Mesendoderm (in vitro differentiated cells): ENCODE measurements at regions not wholly inside any gene's neighbourhood (a gene's known extent, or its start where the extent isn't known, plus 50 kb on each side); places are given as distances from the start of the nearest gene placed in this dataset.
A peak's percentile ranks its signal among the peaks of the same experiment; 100 is the strongest.
"Not testable (repeated sequence)": the region's sequence is repeated elsewhere in the genome, so short reads cannot be mapped to it uniquely, and the experiment has no call there.

Experiments
- DNase-seq: peaks from one replicate; pipeline ENCODE4 v3.0.0; 2013
- H2AK5ac ChIP-seq: 2 replicates; pipeline ENCODE4 v1.6.1; 2013; ENCODE audit warnings: low read length, inconsistent platforms
- H2BK120ac ChIP-seq: 2 replicates; pipeline ENCODE4 v1.6.1; 2013; ENCODE audit warnings: low read depth, mild to moderate bottlenecking, low read length, moderate library complexity, mixed read lengths
- H2BK15ac ChIP-seq: replicated peaks from 2 replicates; pipeline ENCODE4 v1.6.1; 2013; ENCODE audit warnings: low read depth, mild to moderate bottlenecking, moderate library complexity
- H2BK5ac ChIP-seq: 2 replicates; pipeline ENCODE4 v1.6.1; 2013; ENCODE audit warnings: low read length, inconsistent platforms
- H3K18ac ChIP-seq: 2 replicates; pipeline ENCODE4 v1.6.1; 2013; ENCODE audit warnings: mild to moderate bottlenecking, low read length, mixed read lengths
- H3K23ac ChIP-seq: one replicate; pipeline ENCODE4 v1.6.1; 2013; ENCODE audit warnings: low read length
- H3K27ac ChIP-seq: 2 replicates; pipeline ENCODE4 v1.5.1; 2013; ENCODE audit warnings: low read depth, mild to moderate bottlenecking, inconsistent platforms, low read length, moderate library complexity
- H3K27me3 ChIP-seq: 2 replicates; pipeline ENCODE4 v1.6.1; 2013; ENCODE audit warnings: low read length, control low read depth, mild to moderate bottlenecking, inconsistent platforms; ENCODE audit not compliant: insufficient read depth, poor library complexity
- H3K36me3 ChIP-seq: 2 replicates; pipeline ENCODE4 v1.6.1; 2013; ENCODE audit warnings: low read length, inconsistent platforms; ENCODE audit not compliant: control insufficient read depth, insufficient read depth
- H3K4ac ChIP-seq: one replicate; pipeline ENCODE4 v1.6.1; 2013; ENCODE audit warnings: low read depth, mild to moderate bottlenecking, low read length, moderate library complexity
- H3K4me1 ChIP-seq: 2 replicates; pipeline ENCODE4 v1.6.1; 2013; ENCODE audit warnings: low read depth, low read length, inconsistent platforms; ENCODE audit not compliant: control insufficient read depth
- H3K4me2 ChIP-seq: 2 replicates; pipeline ENCODE4 v1.6.1; 2013; ENCODE audit warnings: low read length
- H3K4me3 ChIP-seq: 2 replicates; pipeline ENCODE4 v1.5.1; 2013; ENCODE audit warnings: mild to moderate bottlenecking, low read length
- H3K56ac ChIP-seq: one replicate; pipeline ENCODE4 v1.6.1; 2013; ENCODE audit warnings: low read length
- H3K79me1 ChIP-seq: 2 replicates; pipeline ENCODE4 v1.6.1; 2013; ENCODE audit warnings: low read length, inconsistent platforms
- H3K79me2 ChIP-seq: 2 replicates; pipeline ENCODE4 v1.6.1; 2013; ENCODE audit warnings: mild to moderate bottlenecking, low read length; ENCODE audit not compliant: control insufficient read depth, insufficient read depth
- H3K9ac ChIP-seq: 2 replicates; pipeline ENCODE4 v1.6.1; 2013; ENCODE audit warnings: low read length, inconsistent platforms
- H4K5ac ChIP-seq: one replicate; pipeline ENCODE4 v1.6.1; 2013; ENCODE audit warnings: low read length
- H4K8ac ChIP-seq: one replicate; pipeline ENCODE4 v1.6.1; 2013; ENCODE audit warnings: low read depth, mild to moderate bottlenecking, control low read depth, low read length, moderate library complexity
- WGBS: extraction: QIAGEN DNeasy Blood & Tissue Kit; methylation state at CpG from one replicate; pipeline ENCODE4 v1.1.7; 2013; ENCODE audit warnings: low lambda C conversion rate, missing lambda C conversion rate; ENCODE audit not compliant: insufficient coverage; ENCODE audit errors: extremely low coverage; 5-methylcytosine and 5-hydroxymethylcytosine counted together

DNA sequence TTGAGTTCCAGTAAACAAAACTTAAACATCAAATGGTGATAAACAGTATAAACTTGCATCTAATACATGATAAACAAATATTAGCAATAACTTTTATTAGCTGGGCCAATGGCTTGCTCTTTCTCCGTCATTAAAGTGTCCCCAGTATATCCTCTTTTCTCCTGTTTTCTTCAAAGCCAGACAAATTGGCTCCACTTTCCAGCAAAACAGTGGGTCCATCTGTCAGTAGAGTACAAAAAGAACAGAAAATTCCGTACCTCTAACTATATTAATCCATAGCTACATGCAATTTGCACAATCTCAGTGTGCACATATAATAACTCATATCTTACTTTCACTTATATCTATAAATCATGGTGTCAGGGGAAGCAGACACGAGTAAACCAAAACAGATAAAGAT is 678.0 kb upstream of the SPRY2 start:
- Histone ChIP-seq H3K4me2 (no peak overlapping the region), H2BK15ac (no peak overlapping the region), H3K4ac (no peak overlapping the region), H3K36me3 (no peaks in the 10 kb centered on the region), H2BK5ac (no peak overlapping the region), H3K4me1 (no peaks in the 10 kb centered on the region), H3K18ac (no peak overlapping the region), H3K56ac (no peak overlapping the region), H3K4me3 (no peak overlapping the region), H4K5ac (no peak overlapping the region), H4K8ac (no peak overlapping the region), H3K79me1 (no peaks in the 10 kb centered on the region), H3K23ac (no peak overlapping the region), H3K27me3 (no peaks in the 10 kb centered on the region), H3K79me2 (no peaks in the 10 kb centered on the region), H2AK5ac (no peak overlapping the region), H3K27ac (no peak overlapping the region), H3K9ac (no peak overlapping the region), H2BK120ac (no peak overlapping the region)
- no peak for DNase-seq
- no CpG with 5 or more reads among the region's 3 CpGs for WGBS

GRCh38 chr13:81017513-81018152 is 676.7 kb upstream of the SPRY2 start:
- Histone ChIP-seq H3K4me2 (no peak overlapping the region), H2AK5ac (no peak overlapping the region), H3K56ac (no peak overlapping the region), H3K4me3 (no peak overlapping the region), H3K79me1 (no peaks in the 10 kb centered on the region), H3K18ac (no peak overlapping the region), H4K5ac (no peak overlapping the region), H2BK120ac (no peak overlapping the region), H3K27me3 (no peaks in the 10 kb centered on the region), H4K8ac (no peak overlapping the region), H2BK15ac (no peak overlapping the region), H3K9ac (no peak overlapping the region), H2BK5ac (no peak overlapping the region), H3K36me3 (no peaks in the 10 kb centered on the region), H3K27ac (no peak overlapping the region), H3K23ac (no peak overlapping the region), H3K4ac (no peak overlapping the region), H3K4me1 (no peaks in the 10 kb centered on the region), H3K79me2 (no peaks in the 10 kb centered on the region)
- peak; percentile 53 for DNase-seq
- WGBS = no CpG with 5 or more reads among the region's 4 CpGs

DNA sequence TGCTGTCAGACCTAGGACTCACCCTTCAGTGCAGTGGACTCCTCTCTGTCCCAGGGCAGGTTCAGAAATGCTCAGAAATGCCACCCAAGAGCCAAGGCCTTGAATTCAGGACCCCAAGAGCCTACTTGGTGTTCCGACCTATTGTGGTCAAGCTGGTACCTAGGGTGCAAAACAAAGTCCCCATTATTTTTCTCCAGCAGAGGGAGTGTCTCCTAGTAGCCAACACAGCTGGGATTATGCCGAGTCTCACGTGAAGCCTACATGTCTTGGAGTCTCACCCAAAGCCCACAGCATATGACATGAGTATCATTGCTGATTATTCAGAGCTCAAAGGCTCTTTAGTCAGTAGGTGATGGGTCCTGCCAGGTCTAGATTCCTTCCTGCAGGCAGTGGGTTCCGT is 671.1 kb upstream of the SPRY2 start:
- no peaks in the 10 kb centered on the region for H3K79me1 ChIP-seq
- H3K36me3 ChIP-seq = no peaks in the 10 kb centered on the region
- H3K18ac ChIP-seq = no peak overlapping the region
- DNase-seq = peak; percentile 21
- H3K4me1 ChIP-seq = no peaks in the 10 kb centered on the region
- no peak overlapping the region for H3K4me2 ChIP-seq
- no peak overlapping the region for H2BK120ac ChIP-seq
- no peak overlapping the region for H4K8ac ChIP-seq
- no peaks in the 10 kb centered on the region for H3K79me2 ChIP-seq
- H3K27ac ChIP-seq = no peak overlapping the region
- H3K4ac ChIP-seq = no peak overlapping the region
- H2BK5ac ChIP-seq = no peak overlapping the region
- H3K4me3 ChIP-seq = no peak overlapping the region
- no peak overlapping the region for H2BK15ac ChIP-seq
- no peak overlapping the region for H3K9ac ChIP-seq
- no peaks in the 10 kb centered on the region for H3K27me3 ChIP-seq
- no peak overlapping the region for H2AK5ac ChIP-seq
- WGBS = no CpG with 5 or more reads among the region's 4 CpGs
- no peak overlapping the region for H4K5ac ChIP-seq
- no peak overlapping the region for H3K23ac ChIP-seq
- no peak overlapping the region for H3K56ac ChIP-seq

DNA sequence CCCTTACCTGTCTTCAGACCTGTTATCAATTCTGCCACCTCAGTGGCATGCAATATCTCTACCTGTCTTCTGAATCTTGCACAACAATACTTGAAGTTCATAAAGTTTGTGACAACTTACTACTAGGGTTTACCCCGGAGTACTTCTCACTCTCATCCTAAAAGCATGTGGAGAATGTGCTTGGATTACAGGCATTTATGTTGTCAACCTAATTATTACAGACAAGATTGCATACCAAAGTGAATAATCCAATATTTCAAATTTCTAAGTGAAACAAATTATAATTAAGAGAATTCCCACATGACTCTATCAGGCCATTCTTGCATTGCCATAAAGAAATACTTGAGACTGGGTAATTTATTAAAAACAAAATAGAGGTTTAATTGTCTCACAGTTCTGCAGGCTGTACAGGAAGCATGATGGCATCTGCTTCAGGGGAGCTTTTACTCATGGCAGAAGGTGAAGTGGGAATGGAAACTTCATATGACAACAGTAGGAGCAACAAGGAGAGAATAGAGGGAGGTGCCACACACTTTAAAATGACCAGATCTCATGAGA is 661.0 kb upstream of the SPRY2 start:
- Histone ChIP-seq H3K27ac (no peak overlapping the region), H2BK120ac (no peak overlapping the region), H2BK5ac (no peak overlapping the region), H3K56ac (no peak overlapping the region), H2AK5ac (no peak overlapping the region), H3K4me3 (no peak overlapping the region), H3K27me3 (no peaks in the 10 kb centered on the region), H4K5ac (no peak overlapping the region), H3K4me2 (no peak overlapping the region), H3K36me3 (no peaks in the 10 kb centered on the region), H2BK15ac (no peak overlapping the region), H3K9ac (no peak overlapping the region), H3K79me2 (no peaks in the 10 kb centered on the region), H4K8ac (no peak overlapping the region), H3K79me1 (no peaks in the 10 kb centered on the region), H3K23ac (no peak overlapping the region), H3K4me1 (no peaks in the 10 kb centered on the region), H3K18ac (no peak overlapping the region), H3K4ac (no peak overlapping the region)
- WGBS = no CpG with 5 or more reads among the region's 1 CpG
- no peak for DNase-seq

DNA sequence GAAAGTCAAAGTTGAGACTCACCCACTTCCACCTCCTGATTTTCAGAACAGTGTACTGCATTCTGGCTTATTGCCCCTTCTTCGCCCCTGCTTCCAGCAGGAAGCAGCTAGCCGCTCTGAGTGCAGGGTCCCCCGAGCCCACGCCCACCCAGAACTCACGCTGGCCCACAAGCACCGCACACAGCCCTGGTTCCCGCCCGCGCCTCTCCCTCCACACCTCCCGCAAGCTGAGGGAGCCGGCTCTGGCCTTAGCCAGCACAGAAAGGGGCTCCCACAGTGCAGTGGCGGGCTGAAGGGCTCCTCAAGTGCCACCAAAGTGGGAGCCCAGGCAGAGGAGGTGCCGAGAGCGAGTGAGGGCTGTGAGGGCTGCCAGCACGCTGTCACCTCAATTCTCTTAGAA is 657.7 kb upstream of the SPRY2 start:
- H3K79me2 ChIP-seq, H3K4me2 ChIP-seq, H4K5ac ChIP-seq: not testable (repeated sequence)

GRCh38 chr13:80989747-80990146 is 648.8 kb upstream of the SPRY2 start:
- no peak overlapping the region for H3K4me3 ChIP-seq
- no peak overlapping the region for H4K8ac ChIP-seq
- no peak overlapping the region for H3K23ac ChIP-seq
- no peak overlapping the region for H2BK5ac ChIP-seq
- no peaks in the 10 kb centered on the region for H3K27me3 ChIP-seq
- no peak overlapping the region for H2AK5ac ChIP-seq
- H3K18ac ChIP-seq = no peak overlapping the region
- no CpG with 5 or more reads among the region's 1 CpG for WGBS
- no peak overlapping the region for H2BK120ac ChIP-seq
- H3K9ac ChIP-seq = no peak overlapping the region
- no peak overlapping the region for H3K56ac ChIP-seq
- no peak overlapping the region for H2BK15ac ChIP-seq
- H3K79me2 ChIP-seq = no peaks in the 10 kb centered on the region
- H3K4ac ChIP-seq = no peak overlapping the region
- peak; percentile 14 for DNase-seq
- H4K5ac ChIP-seq = no peak overlapping the region
- H3K4me2 ChIP-seq = no peak overlapping the region
- H3K79me1 ChIP-seq = no peaks in the 10 kb centered on the region
- H3K27ac ChIP-seq = no peak overlapping the region
- no peaks in the 10 kb centered on the region for H3K4me1 ChIP-seq
- no peaks in the 10 kb centered on the region for H3K36me3 ChIP-seq

More for the DNA sequence above, 657.7 kb upstream of the SPRY2 start:
- WGBS = no CpG with 5 or more reads among the region's 15 CpGs
- H2BK15ac ChIP-seq, H2BK5ac ChIP-seq, H3K18ac ChIP-seq, H3K79me1 ChIP-seq, H3K36me3 ChIP-seq, H3K27ac ChIP-seq, H4K8ac ChIP-seq, H3K23ac ChIP-seq, DNase-seq, H2AK5ac ChIP-seq, H3K27me3 ChIP-seq, H2BK120ac ChIP-seq, H3K4me1 ChIP-seq, H3K4ac ChIP-seq, H3K56ac ChIP-seq, H3K9ac ChIP-seq, H3K4me3 ChIP-seq: not testable (repeated sequence)
